Naive thymus-derived CD4-positive, alpha-beta T cell (primary cell): ENCODE measurements at regions not wholly inside any gene's neighbourhood (a gene's known extent, or its start where the extent isn't known, plus 50 kb on each side); places are given as distances from the start of the nearest gene placed in this dataset.

Experiments
- ATAC-seq: fragments of 150-1000 bp; cut with Tn5 transposase; 2 replicates; pipeline ENCODE4 v1.10.0; 2021; ENCODE audit warnings: mild to moderate bottlenecking, moderate library complexity
- CTCF ChIA-PET: fragments of 350-600 bp; sonication (Branson Sonifier 250); formaldehyde crosslinking; loops from one replicate; lab custom pipeline; 2021; ENCODE audit warnings: antibody characterized with exemption; lab: Charles Lee
- POLR2A ChIA-PET: fragments of 350-600 bp; sonication (Branson Sonifier 250); formaldehyde crosslinking; loops from one replicate; lab custom pipeline; 2021; ENCODE audit warnings: antibody characterized with exemption, inconsistent platforms; lab: Charles Lee
- DNase-seq, 9 donors: peaks; one replicate each; pipeline versions ENCODE4 v3.0.0 to v3.0.0-alpha.2; 2020 to 2022; ENCODE audit warnings: mixed read lengths in 1 of 9
- H3K27ac ChIP-seq: one replicate; pipeline ENCODE4 v1.7.0; 2013; ENCODE audit warnings: mild to moderate bottlenecking, low read depth, low read length, moderate library complexity
- H3K27me3 ChIP-seq, 2 donors: one replicate each; pipeline ENCODE4 v1.7.0; 2013; ENCODE audit warnings: low read length in 2 of 2, mild to moderate bottlenecking in 2 of 2, moderate library complexity in 2 of 2; ENCODE audit not compliant: control insufficient read depth in 2 of 2, insufficient read depth in 2 of 2
- H3K36me3 ChIP-seq, 3 experiments: 1 replicate in 2 of 3; 2 replicates in 1 of 3; pipeline ENCODE4 v1.7.0; 2013; ENCODE audit warnings: low read length in 3 of 3, mild to moderate bottlenecking in 3 of 3, moderate library complexity in 1 of 3; ENCODE audit not compliant: insufficient read depth in 3 of 3, control insufficient read depth in 2 of 3
- H3K4me1 ChIP-seq, 2 donors: one replicate each; pipeline ENCODE4 v1.7.0; 2013; ENCODE audit warnings: low read length in 2 of 2, mild to moderate bottlenecking in 2 of 2, moderate library complexity in 1 of 2; ENCODE audit not compliant: control insufficient read depth in 2 of 2, insufficient read depth in 2 of 2
- H3K4me3 ChIP-seq: 2 replicates; pipeline ENCODE4 v1.7.0; 2013; ENCODE audit warnings: mild to moderate bottlenecking, low read length
- H3K9me3 ChIP-seq, 3 experiments: 1 replicate in 2 of 3; 2 replicates in 1 of 3; pipeline ENCODE4 v1.7.0; 2013; ENCODE audit warnings: low read length in 3 of 3; ENCODE audit not compliant: control insufficient read depth in 2 of 3
- H3K27ac Mint-ChIP-seq, 9 donors: one replicate each; pipeline ENCODE4 v1.8.0; 2020 to 2022; ENCODE audit warnings: mixed read lengths in 9 of 9, mild to moderate bottlenecking in 8 of 9, moderate library complexity in 5 of 9, inconsistent platforms in 2 of 9
- H3K27me3 Mint-ChIP-seq, 5 donors: one replicate each; pipeline ENCODE4 v1.8.0; 2021 to 2022; ENCODE audit warnings: mixed read lengths in 5 of 5, mild to moderate bottlenecking in 1 of 5
- H3K36me3 Mint-ChIP-seq, 5 donors: one replicate each; pipeline ENCODE4 v1.8.0; 2020 to 2022; ENCODE audit warnings: mixed read lengths in 5 of 5, mild to moderate bottlenecking in 3 of 5, inconsistent platforms in 1 of 5
- H3K4me1 Mint-ChIP-seq, 7 donors: one replicate each; pipeline ENCODE4 v1.8.0; 2020 to 2022; ENCODE audit warnings: mixed read lengths in 7 of 7, mild to moderate bottlenecking in 3 of 7, inconsistent platforms in 1 of 7
- H3K4me3 Mint-ChIP-seq, 10 donors: one replicate each; pipeline ENCODE4 v1.8.0; 2020 to 2022; ENCODE audit warnings: mild to moderate bottlenecking in 10 of 10, mixed read lengths in 10 of 10, moderate library complexity in 6 of 10, inconsistent platforms in 2 of 10
- H3K9me3 Mint-ChIP-seq, 11 donors: one replicate each; pipeline ENCODE4 v1.8.0; 2020 to 2022; ENCODE audit warnings: mixed read lengths in 11 of 11, mild to moderate bottlenecking in 4 of 11, inconsistent platforms in 1 of 11, moderate library complexity in 1 of 11
- intact Hi-C, 2 donors: fragments of 100-400 bp; cut with micrococcal nuclease; formaldehyde crosslinking; loops; one replicate each; pipeline ENCODE4 v1.15.1; 2023

DNA sequence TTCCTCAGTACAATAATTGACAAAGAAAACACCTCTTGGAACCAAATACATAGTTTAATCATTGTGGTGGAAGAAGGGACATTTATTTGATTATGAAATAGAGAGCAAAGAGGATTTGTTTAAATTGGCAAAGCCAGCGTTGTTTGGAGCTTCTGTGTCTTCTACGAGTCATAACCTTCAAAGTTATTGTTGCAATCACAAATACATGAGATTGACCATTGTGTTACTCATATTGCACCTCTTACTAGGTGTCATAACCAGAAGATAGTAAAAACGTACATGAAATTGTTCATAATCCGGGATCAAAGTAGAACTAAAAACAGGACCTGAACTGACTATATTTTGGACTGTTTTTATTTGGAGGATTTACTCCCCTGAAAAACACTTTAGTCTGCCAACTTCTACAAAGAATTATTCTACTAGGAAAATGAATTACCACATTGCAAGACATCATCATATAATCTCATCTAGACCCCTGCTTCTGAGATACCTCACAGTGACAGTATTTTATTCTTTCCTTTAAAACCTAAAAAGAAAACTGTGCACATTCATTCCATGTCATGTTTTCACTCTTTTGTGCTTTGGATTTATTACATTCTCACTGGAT is 151.7 kb upstream of the KLF7 start:
- DNase-seq (no peak), ATAC-seq (no peak)
- no peaks in the 10 kb centered on the region for H3K4me1 ChIP-seq
- no peaks in the 10 kb centered on the region for H3K27me3 ChIP-seq
- H3K9me3 Mint-ChIP-seq, result no peaks in the 10 kb centered on the region
- H3K9me3 ChIP-seq, result no peaks in the 10 kb centered on the region
- intact Hi-C loops, result no loop called here
- no peak overlapping the region for H3K27ac ChIP-seq
- ChIA-PET CTCF (no interaction called here), POLR2A (no interaction called here)
- H3K4me3 Mint-ChIP-seq, result no peak overlapping the region
- peaks cover 0 to 6% (median 4%) of the 10 kb centered on the region in 5 donors for H3K36me3 Mint-ChIP-seq
- H3K27ac Mint-ChIP-seq, result peak overlapping the region in 2 of 9 donors; percentile 13 to 25
- peaks cover 0 to 11% (median 0%) of the 10 kb centered on the region in 5 donors for H3K27me3 Mint-ChIP-seq
- H3K4me3 ChIP-seq, result no peak overlapping the region
- H3K4me1 Mint-ChIP-seq, result peaks cover 0 to 23% (median 0%) of the 10 kb centered on the region in 7 donors
- H3K36me3 ChIP-seq, result no peaks in the 10 kb centered on the region

DNA sequence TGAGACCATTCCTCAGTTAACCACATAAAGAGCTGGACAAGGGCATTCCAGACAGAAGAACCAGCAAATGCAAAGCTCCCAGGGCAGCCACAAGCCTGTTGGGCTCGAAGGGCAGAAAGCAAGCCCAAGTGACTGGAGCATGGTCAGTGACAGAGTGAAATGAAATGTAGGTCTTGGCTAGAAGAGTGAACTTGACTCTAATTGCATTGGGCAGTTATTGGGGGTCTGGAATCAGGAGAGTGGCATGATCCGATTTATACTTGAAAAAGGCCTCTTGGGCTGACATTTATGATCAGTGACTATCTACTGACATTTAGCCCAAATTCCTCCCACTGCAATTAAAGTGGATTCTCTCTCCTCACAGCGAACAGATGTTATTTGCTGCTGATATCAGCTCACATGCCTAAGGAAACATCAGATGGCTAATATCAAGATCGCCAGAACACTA is 152.5 kb upstream of the KLF7 start:
- POLR2A ChIA-PET, result no interaction called here
- Histone ChIP-seq H3K27ac (no peak overlapping the region), H3K9me3 (no peaks in the 10 kb centered on the region), H3K4me1 (no peaks in the 10 kb centered on the region), H3K4me3 (no peak overlapping the region), H3K27me3 (no peaks in the 10 kb centered on the region), H3K36me3 (no peaks in the 10 kb centered on the region)
- H3K27ac Mint-ChIP-seq, result no peak overlapping the region
- ATAC-seq, result no peak
- peaks cover 0 to 11% (median 0%) of the 10 kb centered on the region in 5 donors for H3K27me3 Mint-ChIP-seq
- intact Hi-C loops, result no loop called here
- no peak for DNase-seq
- no peaks in the 10 kb centered on the region for H3K9me3 Mint-ChIP-seq
- H3K4me1 Mint-ChIP-seq, result peaks cover 0 to 19% (median 0%) of the 10 kb centered on the region in 7 donors
- CTCF ChIA-PET, result no interaction called here
- H3K4me3 Mint-ChIP-seq, result no peak overlapping the region
- peaks cover 0 to 6% (median 4%) of the 10 kb centered on the region in 5 donors for H3K36me3 Mint-ChIP-seq

DNA sequence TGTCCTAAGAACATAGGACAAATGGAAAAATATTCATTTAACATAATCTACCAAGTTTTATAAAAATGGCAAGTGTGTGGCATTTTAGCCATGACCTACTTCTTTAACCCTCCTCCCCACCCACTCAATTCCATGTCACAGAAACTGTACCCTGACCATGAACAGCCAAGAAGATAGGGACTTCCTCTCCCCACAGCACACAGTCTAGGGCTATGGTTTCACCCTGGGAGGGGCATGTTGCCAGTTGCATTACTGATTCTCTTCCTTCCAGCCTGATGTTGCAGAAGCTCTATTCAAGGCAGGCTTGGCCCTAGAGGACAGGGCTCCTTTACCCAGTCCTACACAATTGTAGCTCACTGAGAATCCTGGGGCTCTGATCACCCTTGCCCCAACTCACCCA is 153.6 kb upstream of the KLF7 start:
- Histone ChIP-seq H3K36me3 (no peaks in the 10 kb centered on the region), H3K4me1 (no peaks in the 10 kb centered on the region), H3K4me3 (no peak overlapping the region), H3K27me3 (no peaks in the 10 kb centered on the region), H3K9me3 (no peaks in the 10 kb centered on the region), H3K27ac (no peak overlapping the region)
- Mint-ChIP-seq H3K4me3 (no peak overlapping the region), H3K36me3 (peaks cover 0 to 9% (median 6%) of the 10 kb centered on the region in 5 donors), H3K4me1 (peaks cover 0 to 17% (median 0%) of the 10 kb centered on the region in 7 donors), H3K27ac (no peak overlapping the region), H3K27me3 (peaks cover 0 to 11% (median 0%) of the 10 kb centered on the region in 5 donors), H3K9me3 (no peaks in the 10 kb centered on the region)
- DNase-seq (no peak), ATAC-seq (no peak)
- intact Hi-C loops, result no loop called here
- ChIA-PET POLR2A (no interaction called here), CTCF (interaction anchor here (1.0 kb wide), 1 partner anchor 176 kb away, joined by 3 read pairs; no protein-coding TSS in a partner anchor)

DNA sequence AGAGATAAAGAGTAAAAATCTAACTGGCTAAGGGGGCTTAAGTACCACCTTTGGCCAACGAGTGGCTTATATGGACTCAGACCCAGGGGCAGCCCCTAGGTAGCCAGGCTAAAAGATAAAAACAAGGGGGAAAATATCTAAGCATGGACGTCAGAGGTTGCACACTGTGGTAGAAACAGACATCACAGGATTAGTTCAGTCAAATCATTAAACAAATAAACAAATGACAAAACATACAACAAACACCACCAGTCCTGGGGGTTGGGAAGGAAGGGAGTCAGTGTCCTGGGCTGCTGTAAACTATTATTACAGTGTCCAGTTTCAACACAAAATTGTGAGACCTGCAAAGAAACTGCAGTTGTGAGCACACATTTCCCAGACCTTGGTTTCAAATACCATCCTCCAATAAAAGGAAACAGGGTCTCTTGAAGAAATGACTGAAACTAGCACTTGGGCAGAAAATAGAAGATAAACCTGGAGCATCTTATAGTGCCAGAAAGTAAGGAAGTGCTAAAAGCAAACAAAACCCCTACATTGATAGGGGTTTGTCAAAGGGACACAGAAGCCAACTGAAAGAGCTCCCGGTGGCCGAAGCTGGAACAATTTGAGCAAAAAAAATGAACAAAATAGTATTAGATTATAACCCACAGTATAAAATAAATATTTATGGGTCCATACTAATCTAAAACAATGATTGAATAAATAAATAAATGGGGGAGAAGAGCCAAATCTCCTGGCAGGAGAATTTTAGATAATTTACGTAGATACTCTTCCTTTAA is 154.8 kb upstream of the KLF7 start:
- no peak overlapping the region for H3K27ac Mint-ChIP-seq
- ATAC-seq (no peak), DNase-seq (no peak)
- no peaks in the 10 kb centered on the region for H3K9me3 ChIP-seq
- peaks cover 0 to 17% (median 0%) of the 10 kb centered on the region in 7 donors for H3K4me1 Mint-ChIP-seq
- H3K36me3 Mint-ChIP-seq, result peaks cover 0 to 9% (median 6%) of the 10 kb centered on the region in 5 donors
- H3K4me3 ChIP-seq, result no peak overlapping the region
- no peaks in the 10 kb centered on the region for H3K36me3 ChIP-seq
- POLR2A ChIA-PET, result no interaction called here
- intact Hi-C loops, result no loop called here
- H3K27me3 Mint-ChIP-seq, result peaks cover 0 to 11% (median 0%) of the 10 kb centered on the region in 5 donors
- CTCF ChIA-PET, result no interaction called here
- H3K4me1 ChIP-seq, result no peaks in the 10 kb centered on the region
- no peak overlapping the region for H3K27ac ChIP-seq
- H3K9me3 Mint-ChIP-seq, result no peaks in the 10 kb centered on the region
- H3K27me3 ChIP-seq, result no peaks in the 10 kb centered on the region
- H3K4me3 Mint-ChIP-seq, result no peak overlapping the region

DNA sequence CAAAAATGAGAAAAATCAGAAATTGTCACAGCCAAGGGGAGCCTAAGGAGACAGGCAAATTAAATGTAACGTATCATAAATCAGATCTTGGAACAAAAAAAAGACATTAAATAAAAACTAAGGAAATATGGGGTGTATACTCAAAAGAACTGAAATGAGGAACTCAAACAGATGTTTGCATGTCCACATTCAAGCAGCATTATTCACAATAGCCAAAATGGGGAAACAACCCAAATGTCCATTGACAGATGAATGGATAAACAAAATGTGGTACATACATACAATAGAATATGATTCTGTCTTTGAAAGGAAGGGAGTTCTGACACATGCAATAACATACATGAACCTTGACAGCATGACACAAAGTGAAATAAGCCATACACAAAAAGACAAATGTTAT is 155.8 kb upstream of the KLF7 start:
- no peak overlapping the region for H3K4me3 Mint-ChIP-seq

DNA sequence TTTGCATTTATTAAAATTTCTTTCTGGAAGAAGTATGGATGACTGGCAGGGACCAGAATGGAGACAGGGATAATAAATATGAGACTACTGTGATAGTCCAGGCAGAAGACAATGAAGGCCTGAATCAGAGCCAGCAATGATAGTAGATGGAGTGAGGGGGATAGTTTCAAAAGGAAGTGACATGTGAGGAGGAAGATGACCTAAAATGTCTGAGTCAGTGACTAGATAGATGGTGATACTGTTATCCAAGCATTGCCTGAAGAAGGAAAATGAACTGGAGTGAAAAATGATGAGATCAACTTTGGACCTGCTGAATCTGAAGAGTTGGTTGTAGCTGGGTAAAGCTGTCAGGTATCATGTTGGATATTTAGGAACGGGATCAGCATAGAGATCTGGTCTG is 158.3 kb upstream of the KLF7 start:
- no peak for ATAC-seq
- CTCF ChIA-PET, result no interaction called here
- peaks cover 0 to 6% (median 4%) of the 10 kb centered on the region in 5 donors for H3K36me3 Mint-ChIP-seq
- H3K4me1 Mint-ChIP-seq, result peaks cover 0 to 21% (median 1%) of the 10 kb centered on the region in 7 donors
- POLR2A ChIA-PET, result no interaction called here
- intact Hi-C loops, result no loop called here
- no peak for DNase-seq
- no peak overlapping the region for H3K27ac ChIP-seq
- peak overlapping the region in 1 of 9 donors; percentile 1 for H3K27ac Mint-ChIP-seq
- H3K4me3 ChIP-seq, result no peak overlapping the region
- no peaks in the 10 kb centered on the region for H3K27me3 ChIP-seq
- H3K36me3 ChIP-seq, result no peaks in the 10 kb centered on the region
- H3K9me3 Mint-ChIP-seq, result no peaks in the 10 kb centered on the region
- H3K27me3 Mint-ChIP-seq, result no peaks in the 10 kb centered on the region
- H3K9me3 ChIP-seq, result no peaks in the 10 kb centered on the region
- H3K4me3 Mint-ChIP-seq, result no peak overlapping the region
- no peaks in the 10 kb centered on the region for H3K4me1 ChIP-seq

More for the DNA sequence above, 155.8 kb upstream of the KLF7 start:
- H3K27me3 Mint-ChIP-seq, result peaks cover 0 to 11% (median 0%) of the 10 kb centered on the region in 5 donors
- no peak overlapping the region for H3K27ac Mint-ChIP-seq
- Histone ChIP-seq H3K4me1 (no peaks in the 10 kb centered on the region), H3K4me3 (no peak overlapping the region), H3K36me3 (no peaks in the 10 kb centered on the region), H3K27me3 (no peaks in the 10 kb centered on the region), H3K27ac (no peak overlapping the region), H3K9me3 (no peaks in the 10 kb centered on the region)
- CTCF ChIA-PET, result no interaction called here
- peaks cover 0 to 9% (median 6%) of the 10 kb centered on the region in 5 donors for H3K36me3 Mint-ChIP-seq
- ATAC-seq, result no peak
- intact Hi-C loops, result no loop called here
- peaks cover 0 to 17% (median 0%) of the 10 kb centered on the region in 7 donors for H3K4me1 Mint-ChIP-seq
- no peak for DNase-seq
- POLR2A ChIA-PET, result no interaction called here
- no peaks in the 10 kb centered on the region for H3K9me3 Mint-ChIP-seq
